IMR-90 (cell line): ENCODE measurements at regions not wholly inside any gene's neighbourhood (a gene's known extent, or its start where the extent isn't known, plus 50 kb on each side); places are given as distances from the start of the nearest gene placed in this dataset.

Experiments
- ATAC-seq: fragments of 200-7000 bp; cut with Tn5 transposase; 2 replicates; pipeline ENCODE4 v1.9.1; 2020; ENCODE audit warnings: low read depth, mild to moderate bottlenecking, moderate library complexity
- BruUV-seq: library from RNA; stranded (reverse); fragments of 400-500 nt; replicated peaks from 2 replicates; lab custom pipeline; 2021; lab: Mats Ljungman, UMichigan
- CTCF ChIA-PET: fragments of 300-600 bp; formaldehyde crosslinking; extraction: SDS; loops from one replicate; lab custom pipeline; 2021; ENCODE audit warnings: antibody characterized with exemption; lab: Yijun Ruan, JAX
- POLR2A ChIA-PET: fragments of 300-600 bp; sonication (Branson Sonifier 250); formaldehyde crosslinking; loops from one replicate; lab custom pipeline; 2022; ENCODE audit warnings: antibody characterized with exemption; ENCODE audit not compliant: unreplicated experiment; lab: Charles Lee
- DNase-seq: peaks from one replicate; pipeline ENCODE4 v3.0.0; 2013
- H2AFZ ChIP-seq: replicated peaks from 2 replicates; pipeline ENCODE3; 2013; ENCODE audit warnings: low read length, mild to moderate bottlenecking; ENCODE audit not compliant: poor library complexity
- H2AK5ac ChIP-seq: 2 replicates; pipeline ENCODE4 v1.6.1; 2013; ENCODE audit warnings: low read depth, low read length, inconsistent platforms
- H2AK9ac ChIP-seq: replicated peaks from 2 replicates; pipeline ENCODE3; 2013; ENCODE audit warnings: mild to moderate bottlenecking, low read depth, low read length, moderate library complexity; ENCODE audit not compliant: poor library complexity
- H2BK120ac ChIP-seq: 2 replicates; pipeline ENCODE4 v1.6.1; 2013; ENCODE audit warnings: low read depth, low read length, inconsistent platforms
- H2BK15ac ChIP-seq: 3 replicates; pipeline ENCODE4 v1.6.1; 2013; ENCODE audit warnings: low read depth, low read length, inconsistent platforms
- H2BK20ac ChIP-seq: 2 replicates; pipeline ENCODE4 v1.6.1; 2013; ENCODE audit warnings: low read depth, mild to moderate bottlenecking, inconsistent platforms, low read length, moderate library complexity
- H2BK5ac ChIP-seq: 2 replicates; pipeline ENCODE4 v1.6.1; 2013; ENCODE audit warnings: mild to moderate bottlenecking, low read depth, low read length, inconsistent platforms; ENCODE audit not compliant: poor library complexity, severe bottlenecking
- H3K14ac ChIP-seq: replicated peaks from 2 replicates; pipeline ENCODE4 v1.6.1; 2013; ENCODE audit warnings: low read depth, low read length, inconsistent platforms
- H3K18ac ChIP-seq: 2 replicates; pipeline ENCODE4 v1.6.1; 2013; ENCODE audit warnings: low read depth, low read length, control low read depth
- H3K23ac ChIP-seq: 2 replicates; pipeline ENCODE4 v1.6.1; 2013; ENCODE audit warnings: low read depth, low read length, inconsistent platforms
- H3K27ac ChIP-seq: 2 replicates; pipeline ENCODE4 v1.5.1; 2013; ENCODE audit warnings: mild to moderate bottlenecking, control low read depth, low read length; ENCODE audit not compliant: insufficient read depth
- H3K27me3 ChIP-seq: 2 replicates; pipeline ENCODE4 v1.6.1; 2013; ENCODE audit warnings: low read length; ENCODE audit not compliant: control insufficient read depth, insufficient read depth
- H3K36me3 ChIP-seq: 2 replicates; pipeline ENCODE4 v1.6.1; 2013; ENCODE audit warnings: low read length, mixed read lengths; ENCODE audit not compliant: control insufficient read depth, insufficient read depth
- H3K4ac ChIP-seq: 2 replicates; pipeline ENCODE4 v1.6.1; 2013; ENCODE audit warnings: low read depth, low read length, inconsistent platforms
- H3K4me1 ChIP-seq: 2 replicates; pipeline ENCODE4 v1.6.1; 2013; ENCODE audit warnings: low read length, mixed read lengths; ENCODE audit not compliant: control insufficient read depth, insufficient read depth
- H3K4me2 ChIP-seq: 2 replicates; pipeline ENCODE4 v1.6.1; 2013; ENCODE audit warnings: low read depth, mild to moderate bottlenecking, control low read depth, low read length, moderate library complexity
- H3K4me3 ChIP-seq: 2 replicates; pipeline ENCODE4 v1.5.1; 2013; ENCODE audit warnings: low read depth, mild to moderate bottlenecking, control low read depth, low read length, moderate library complexity; ENCODE audit not compliant: insufficient read depth
- H3K56ac ChIP-seq: 2 replicates; pipeline ENCODE4 v1.6.1; 2013; ENCODE audit warnings: low read length, inconsistent platforms; ENCODE audit not compliant: insufficient read depth; ENCODE audit errors: extremely low read depth
- H3K79me1 ChIP-seq, 2 experiments: 2 replicates each; pipeline ENCODE4 v1.6.1; 2013; ENCODE audit warnings: low read length in 2 of 2, inconsistent platforms in 1 of 2, low read depth in 1 of 2
- H3K9ac ChIP-seq: 2 replicates; pipeline ENCODE4 v1.6.1; 2013; ENCODE audit warnings: low read depth, low read length, control low read depth
- H3K9me1 ChIP-seq: 2 replicates; pipeline ENCODE4 v1.6.1; 2013; ENCODE audit warnings: low read length, inconsistent platforms; ENCODE audit not compliant: insufficient read depth
- H3K9me3 ChIP-seq: 2 replicates; pipeline ENCODE4 v1.6.1; 2013; ENCODE audit warnings: low read length; ENCODE audit not compliant: control insufficient read depth, insufficient read depth
- H4K20me1 ChIP-seq: 2 replicates; pipeline ENCODE4 v1.6.1; 2013; ENCODE audit warnings: low read length, inconsistent platforms; ENCODE audit not compliant: insufficient read depth
- H4K5ac ChIP-seq: 2 replicates; pipeline ENCODE4 v1.6.1; 2013; ENCODE audit warnings: mild to moderate bottlenecking, low read depth, low read length, control low read depth
- H4K8ac ChIP-seq, 2 experiments: 2 replicates each; pipeline ENCODE4 v1.6.1; 2013; ENCODE audit warnings: low read depth in 2 of 2, low read length in 2 of 2, control low read depth in 1 of 2, inconsistent platforms in 1 of 2
- H4K91ac ChIP-seq: 2 replicates; pipeline ENCODE4 v1.6.1; 2013; ENCODE audit warnings: low read depth, low read length, inconsistent platforms; ENCODE audit not compliant: insufficient read depth
- BHLHE40 ChIP-seq: fragments of 150-350 bp; IDR thresholded peaks from 2 replicates; pipeline ENCODE4 v1.6.1; 2016; ENCODE audit warnings: mild to moderate bottlenecking, low read depth, low read length
- CEBPB ChIP-seq: IDR thresholded peaks from 2 replicates; pipeline ENCODE4 v1.6.1; 2012; ENCODE audit warnings: low read depth, low read length, improper control_type of control experiment
- MAFK ChIP-seq: IDR thresholded peaks from 2 replicates; pipeline ENCODE4 v1.6.1; 2012; ENCODE audit warnings: low read depth, low read length, improper control_type of control experiment
- MAZ ChIP-seq: IDR thresholded peaks from 2 replicates; pipeline ENCODE4 v1.6.1; 2012; ENCODE audit warnings: low read depth, mild to moderate bottlenecking, low read length, improper control_type of control experiment, moderate library complexity, borderline replicate concordance
- NFE2L2 ChIP-seq: fragments of 150-350 bp; IDR thresholded peaks from 2 replicates; pipeline ENCODE4 v1.6.1; 2016; ENCODE audit warnings: low read depth, mild to moderate bottlenecking, low read length
- RAD21 ChIP-seq: IDR thresholded peaks from 2 replicates; pipeline ENCODE4 v1.6.1; 2012; ENCODE audit warnings: low read length, improper control_type of control experiment
- USF2 ChIP-seq: fragments of 150-350 bp; IDR thresholded peaks from 2 replicates; pipeline ENCODE4 v1.6.1; 2017; ENCODE audit warnings: mild to moderate bottlenecking, antibody characterized with exemption, low read length, low read depth
- WGBS, 2 experiments: methylation state at CpG; one replicate each; pipeline versions ENCODE4 v1.1.5 to v1.1.7; 2013; ENCODE audit warnings: missing lambda C conversion rate in 2 of 2; ENCODE audit not compliant: insufficient read length in 1 of 2; ENCODE audit errors: extremely low coverage in 2 of 2; 5-methylcytosine and 5-hydroxymethylcytosine counted together
- dilution Hi-C: fragments of 300-500 bp; cut with HindIII; formaldehyde crosslinking; loops from one replicate; pipeline ENCODE4 v1.14.3; 2018; ENCODE audit warnings: low sequenced_read_pairs; ENCODE audit not compliant: unreplicated experiment
- in situ Hi-C: fragments of 300-500 bp; cut with MboI; formaldehyde crosslinking; loops from 3 replicates; pipeline ENCODE4 v1.14.3; 2019; ENCODE audit warnings: low sequenced_read_pairs, inconsistent platforms, mixed read lengths
- intact Hi-C: fragments of 100-400 bp; cut with micrococcal nuclease; formaldehyde crosslinking; loops from 2 replicates; pipeline ENCODE4 v1.10.0; 2022
- TF ChIP-seq, protein P1 (sequence below): fragments of 150-350 bp; IDR thresholded peaks from 2 replicates; pipeline ENCODE4 v1.6.1; 2016; ENCODE audit warnings: low read depth, mild to moderate bottlenecking, low read length, moderate library complexity, borderline replicate concordance

GRCh38 chr21:26282058-26282457 lies 111.5 kb upstream of the APP start:
- no peak for TF ChIP-seq RAD21
- TF ChIP-seq CEBPB = no peak
- no peak for TF ChIP-seq NFE2L2
- TF ChIP-seq MAFK = no peak
- TF ChIP-seq MAZ = no peak
- TF ChIP-seq BHLHE40 = no peak
- TF ChIP-seq, protein P1, sequence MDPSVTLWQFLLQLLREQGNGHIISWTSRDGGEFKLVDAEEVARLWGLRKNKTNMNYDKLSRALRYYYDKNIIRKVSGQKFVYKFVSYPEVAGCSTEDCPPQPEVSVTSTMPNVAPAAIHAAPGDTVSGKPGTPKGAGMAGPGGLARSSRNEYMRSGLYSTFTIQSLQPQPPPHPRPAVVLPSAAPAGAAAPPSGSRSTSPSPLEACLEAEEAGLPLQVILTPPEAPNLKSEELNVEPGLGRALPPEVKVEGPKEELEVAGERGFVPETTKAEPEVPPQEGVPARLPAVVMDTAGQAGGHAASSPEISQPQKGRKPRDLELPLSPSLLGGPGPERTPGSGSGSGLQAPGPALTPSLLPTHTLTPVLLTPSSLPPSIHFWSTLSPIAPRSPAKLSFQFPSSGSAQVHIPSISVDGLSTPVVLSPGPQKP = no peak
- no peak for TF ChIP-seq USF2
- Histone ChIP-seq H2BK120ac (no peak overlapping the region), H3K23ac (no peak overlapping the region), H4K5ac (no peak overlapping the region), H3K27me3 (no peaks in the 10 kb centered on the region), H3K36me3 (no peaks in the 10 kb centered on the region), H2AK9ac (no peak overlapping the region), H2BK15ac (no peak overlapping the region), H3K18ac (no peak overlapping the region), H2BK5ac (no peak overlapping the region), H2AFZ (no peak overlapping the region), H3K4me2 (no peak overlapping the region), H3K14ac (no peak overlapping the region), H4K20me1 (no peaks in the 10 kb centered on the region), H3K4me3 (no peak overlapping the region), H4K8ac (no peak overlapping the region), H3K56ac (no peak overlapping the region), H3K27ac (no peak overlapping the region), H3K9me1 (no peaks in the 10 kb centered on the region), H3K4ac (no peak overlapping the region), H3K9me3 (no peaks in the 10 kb centered on the region), H4K91ac (no peak overlapping the region), H2AK5ac (no peak overlapping the region), H2BK20ac (no peak overlapping the region), H3K79me1 (no peaks in the 10 kb centered on the region), H3K4me1 (no peaks in the 10 kb centered on the region), H3K9ac (no peak overlapping the region)
- intact Hi-C loops (no loop called here), dilution Hi-C loops (no loop called here), in situ Hi-C loops (no loop called here)
- POLR2A ChIA-PET = no interaction called here
- CTCF ChIA-PET = no interaction called here
- no TSS peak for BruUV-seq
- DNase-seq (no peak), ATAC-seq (no peak)
- WGBS, 2 experiments = no CpG with 5 or more reads among the region's 4 CpGs
